Endothelial cell of umbilical vein (primary cell): ENCODE measurements at regions not wholly inside any gene's neighbourhood (a gene's known extent, or its start where the extent isn't known, plus 50 kb on each side); places are given as distances from the start of the nearest gene placed in this dataset.

Experiments
- BruUV-seq: library from RNA; stranded (reverse); fragments of 400-500 nt; replicated peaks from 2 replicates; lab custom pipeline; 2021; lab: Mats Ljungman, UMichigan
- CTCF ChIA-PET: fragments of 300-600, 350-600 bp; sonication (Branson Sonifier 250); formaldehyde crosslinking; loops from one replicate; lab custom pipeline; 2021; ENCODE audit warnings: antibody characterized with exemption, inconsistent platforms; lab: Charles Lee
- POLR2A ChIA-PET: fragments of 300-600, 350-600 bp; sonication (Branson Sonifier 250); formaldehyde crosslinking; loops from one replicate; lab custom pipeline; 2021; ENCODE audit warnings: antibody characterized with exemption, inconsistent platforms; lab: Charles Lee
- DNase-seq: peaks from one replicate; pipeline ENCODE4 v3.0.0-alpha.2; 2011; ENCODE audit warnings: low read depth, low spot score
- FAIRE-seq: peaks from 2 replicates; lab custom pipeline; 2011; peaks lifted over from hg19 to GRCh38; lab: Jason Lieb, UNC
- H2AFZ ChIP-seq: 2 replicates; pipeline ENCODE4 v1.6.0; 2012; ENCODE audit warnings: low read depth, low read length, control low read depth, inconsistent platforms
- H3K27ac ChIP-seq: 2 replicates; pipeline ENCODE4 v1.5.1; 2011; ENCODE audit warnings: low read depth, mild to moderate bottlenecking, control low read depth, low read length, moderate library complexity; ENCODE audit not compliant: insufficient read depth
- H3K27me3 ChIP-seq, 2 experiments: 2 replicates each; pipeline versions ENCODE4 v1.6.0 to v1.6.1; 2011; ENCODE audit warnings: low read length in 2 of 2, mixed read lengths in 1 of 2; ENCODE audit not compliant: control insufficient read depth in 2 of 2, insufficient read depth in 2 of 2
- H3K36me3 ChIP-seq, 2 experiments: 2 replicates in 1 of 2; 3 replicates in 1 of 2; pipeline ENCODE4 v1.5.1; 2011; ENCODE audit warnings: low read length in 2 of 2, mild to moderate bottlenecking in 1 of 2, moderate library complexity in 1 of 2; ENCODE audit not compliant: control insufficient read depth in 2 of 2, insufficient read depth in 2 of 2; ENCODE audit errors: extremely low read depth in 1 of 2
- H3K4me1 ChIP-seq: 3 replicates; pipeline ENCODE4 v1.5.1; 2011; ENCODE audit warnings: mild to moderate bottlenecking, low read length; ENCODE audit not compliant: control insufficient read depth, insufficient read depth; ENCODE audit errors: extremely low read depth
- H3K4me2 ChIP-seq: 2 replicates; pipeline ENCODE4 v1.6.1; 2011; ENCODE audit warnings: low read length, control low read depth, mixed read lengths; ENCODE audit not compliant: insufficient read depth
- H3K4me3 ChIP-seq, 3 experiments: fragments of 200-600 bp in 1 of 3; sonication (generic), shearing (Covaris generic) in 1 of 3; replicated peaks in 1 of 3; 2 replicates each; pipeline ENCODE4 v1.5.1; 2011 to 2016; ENCODE audit warnings: control low read depth in 3 of 3, low read length in 3 of 3, mild to moderate bottlenecking in 2 of 3, inconsistent platforms in 1 of 3, low read depth in 1 of 3, moderate library complexity in 1 of 3; ENCODE audit not compliant: insufficient read depth in 1 of 3
- H3K79me2 ChIP-seq: 2 replicates; pipeline ENCODE4 v1.6.0; 2012; ENCODE audit warnings: low read length, inconsistent platforms; ENCODE audit not compliant: control insufficient read depth, insufficient read depth
- H3K9ac ChIP-seq: replicated peaks from 2 replicates; pipeline ENCODE3; 2011; ENCODE audit warnings: low read length, control low read depth; ENCODE audit not compliant: insufficient read depth; ENCODE audit errors: extremely low read depth
- H3K9me1 ChIP-seq: replicated peaks from 3 replicates; pipeline ENCODE4 v1.6.0; 2011; ENCODE audit warnings: mild to moderate bottlenecking, low read length; ENCODE audit not compliant: control insufficient read depth, insufficient read depth; ENCODE audit errors: extremely low read depth
- H3K9me3 ChIP-seq: replicated peaks from 2 replicates; pipeline ENCODE4 v1.5.1; 2012; ENCODE audit warnings: low read length, inconsistent platforms; ENCODE audit not compliant: control insufficient read depth, insufficient read depth
- H4K20me1 ChIP-seq: replicated peaks from 2 replicates; pipeline ENCODE3; 2011; ENCODE audit warnings: mild to moderate bottlenecking, low read length; ENCODE audit not compliant: control insufficient read depth, insufficient read depth; ENCODE audit errors: extremely low read depth
- EZH2 ChIP-seq: IDR thresholded peaks from 2 replicates; pipeline ENCODE4 v1.6.1; 2012; ENCODE audit warnings: borderline replicate concordance, low read depth, mild to moderate bottlenecking, moderate library complexity, low read length, inconsistent platforms; ENCODE audit not compliant: severe bottlenecking
- FOS ChIP-seq: IDR thresholded peaks from 2 replicates; pipeline ENCODE4 v1.6.1; 2011; ENCODE audit warnings: mild to moderate bottlenecking, low read length, moderate library complexity, borderline replicate concordance; ENCODE audit not compliant: insufficient read depth
- GATA2 ChIP-seq: IDR thresholded peaks from 2 replicates; pipeline ENCODE4 v1.7.0; 2011; ENCODE audit warnings: low read depth, mild to moderate bottlenecking, moderate library complexity, mixed read lengths, low read length; ENCODE audit not compliant: insufficient read length, insufficient read depth
- JUN ChIP-seq: IDR thresholded peaks from 2 replicates; pipeline ENCODE4 v1.6.1; 2011; ENCODE audit warnings: borderline replicate concordance, low read depth; ENCODE audit not compliant: insufficient read length, insufficient read depth
- MYC ChIP-seq: IDR thresholded peaks from one replicate; pipeline ENCODE4 v1.6.1; 2011; ENCODE audit warnings: mild to moderate bottlenecking, low read depth, low read length
- POLR2A ChIP-seq: IDR thresholded peaks from 2 replicates; pipeline ENCODE4 v1.6.1; 2012; ENCODE audit warnings: low read depth, mild to moderate bottlenecking, control low read depth, low read length
- POLR2AphosphoS5 ChIP-seq: IDR thresholded peaks from 2 replicates; pipeline ENCODE4 v1.6.1; 2012; ENCODE audit warnings: low read depth, mild to moderate bottlenecking, control low read depth, low read length, moderate library complexity; ENCODE audit not compliant: insufficient read depth
- dilution Hi-C: fragments of 300-500 bp; cut with MboI; formaldehyde crosslinking; loops from one replicate; pipeline ENCODE4 v1.15.0; 2019; ENCODE audit warnings: low sequenced_read_pairs; ENCODE audit not compliant: extremely low pct_ligation_motif_present
- intact Hi-C: fragments of 100-400 bp; cut with micrococcal nuclease; formaldehyde crosslinking; loops from one replicate; pipeline ENCODE4 v1.10.0; 2022
- TF ChIP-seq, protein P1 (sequence below), 2 donors: IDR thresholded peaks; 1 replicate in 1 of 2; 2 replicates in 1 of 2; pipeline ENCODE4 v1.5.1; 2011; ENCODE audit warnings: low read length in 2 of 2, mild to moderate bottlenecking in 2 of 2, moderate library complexity in 2 of 2, control low read depth in 1 of 2, inconsistent platforms in 1 of 2, low read depth in 1 of 2; ENCODE audit not compliant: insufficient read depth in 1 of 2; ENCODE audit errors: extremely low read depth in 1 of 2
- TF ChIP-seq, protein P2 (sequence below): IDR thresholded peaks from 2 replicates; pipeline ENCODE4 v1.6.1; 2011; ENCODE audit not compliant: insufficient read depth, insufficient read length

DNA sequence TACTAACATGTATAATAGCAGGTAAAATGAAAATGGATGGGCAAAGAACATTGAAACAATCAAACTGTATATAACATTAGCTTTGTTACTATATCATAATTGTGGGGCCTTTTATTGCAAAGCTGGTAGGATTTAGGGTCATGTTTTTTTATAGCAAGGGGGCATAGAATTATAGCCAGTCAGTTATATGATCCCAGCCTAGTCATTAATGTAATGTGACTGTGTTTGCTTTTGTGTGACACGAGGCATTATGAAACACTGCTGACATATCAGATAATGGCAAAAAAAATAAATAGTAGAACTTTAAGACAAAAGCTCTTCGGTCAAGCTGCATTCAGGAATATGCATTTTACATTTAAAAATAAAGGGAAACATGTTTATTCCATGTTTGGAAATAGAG is 81.3 kb upstream of the ZNF281 start:
- DNase-seq, result no peak
- no peaks in the 10 kb centered on the region for H3K9me1 ChIP-seq
- no peak overlapping the region for H3K4me2 ChIP-seq
- no TSS peak for BruUV-seq
- H3K9me3 ChIP-seq, result no peaks in the 10 kb centered on the region
- POLR2A ChIA-PET, result no interaction called here
- no peak overlapping the region for H3K4me3 ChIP-seq
- H3K27me3 ChIP-seq, result peaks cover 2% of the 10 kb centered on the region in 2 experiments
- no peak for FAIRE-seq
- H2AFZ ChIP-seq, result no peak overlapping the region
- no peak overlapping the region for H3K27ac ChIP-seq
- H3K9ac ChIP-seq, result no peak overlapping the region
- H4K20me1 ChIP-seq, result no peaks in the 10 kb centered on the region
- peaks cover 3% of the 10 kb centered on the region for H3K4me1 ChIP-seq
- no peaks in the 10 kb centered on the region for H3K79me2 ChIP-seq
- no peak for TF ChIP-seq POLR2A
- intact Hi-C loops, result no loop called here
- no peaks in the 10 kb centered on the region for H3K36me3 ChIP-seq
- dilution Hi-C loops, result no loop called here
- CTCF ChIA-PET, result interaction anchor here (1.0 to 3.3 kb wide), 11 partner anchors 9 to 403 kb away, joined by 3 to 18 read pairs (median 3); no protein-coding TSS in a partner anchor

DNA sequence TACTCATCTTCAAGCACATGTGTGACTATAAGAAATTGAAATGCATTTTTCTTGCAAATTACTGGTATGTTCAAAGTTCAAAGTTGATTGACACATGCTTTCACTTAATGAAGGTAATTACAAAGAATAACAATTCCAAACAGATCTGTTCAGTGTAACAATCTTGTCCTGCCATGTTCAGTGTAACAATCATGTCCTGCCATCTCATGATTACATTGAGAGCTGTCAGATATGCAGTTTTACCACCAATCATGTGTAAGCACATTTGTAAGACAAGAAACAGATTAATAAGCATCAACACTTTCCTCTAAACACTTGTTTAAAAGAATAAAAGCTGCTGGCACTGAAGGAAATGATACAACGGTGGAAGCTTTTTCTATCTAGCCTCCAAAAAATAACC is 80.3 kb upstream of the ZNF281 start:
- Histone ChIP-seq H3K4me2 (no peak overlapping the region), H4K20me1 (no peaks in the 10 kb centered on the region), H3K9me1 (no peaks in the 10 kb centered on the region), H3K9ac (no peak overlapping the region), H3K9me3 (no peaks in the 10 kb centered on the region), H3K27me3 (peaks cover 2% of the 10 kb centered on the region in 2 experiments), H3K79me2 (no peaks in the 10 kb centered on the region), H2AFZ (no peak overlapping the region), H3K4me1 (peaks cover 3% of the 10 kb centered on the region), H3K27ac (no peak overlapping the region), H3K4me3 (no peak overlapping the region), H3K36me3 (no peaks in the 10 kb centered on the region)
- POLR2A ChIA-PET, result no interaction called here
- dilution Hi-C loops (no loop called here), intact Hi-C loops (no loop called here)
- CTCF ChIA-PET, result interaction anchor here (0.6 to 3.3 kb wide), 9 partner anchors 10 to 1846 kb away, joined by 3 to 18 read pairs (median 4); partner anchors contain the start of gene ZNF281
- TF ChIP-seq POLR2AphosphoS5 (no peak), EZH2 (no peak), FOS (no peak), GATA2 (no peak), POLR2A (no peak), MYC (no peak), JUN (no peak)
- TF ChIP-seq, protein P1, sequence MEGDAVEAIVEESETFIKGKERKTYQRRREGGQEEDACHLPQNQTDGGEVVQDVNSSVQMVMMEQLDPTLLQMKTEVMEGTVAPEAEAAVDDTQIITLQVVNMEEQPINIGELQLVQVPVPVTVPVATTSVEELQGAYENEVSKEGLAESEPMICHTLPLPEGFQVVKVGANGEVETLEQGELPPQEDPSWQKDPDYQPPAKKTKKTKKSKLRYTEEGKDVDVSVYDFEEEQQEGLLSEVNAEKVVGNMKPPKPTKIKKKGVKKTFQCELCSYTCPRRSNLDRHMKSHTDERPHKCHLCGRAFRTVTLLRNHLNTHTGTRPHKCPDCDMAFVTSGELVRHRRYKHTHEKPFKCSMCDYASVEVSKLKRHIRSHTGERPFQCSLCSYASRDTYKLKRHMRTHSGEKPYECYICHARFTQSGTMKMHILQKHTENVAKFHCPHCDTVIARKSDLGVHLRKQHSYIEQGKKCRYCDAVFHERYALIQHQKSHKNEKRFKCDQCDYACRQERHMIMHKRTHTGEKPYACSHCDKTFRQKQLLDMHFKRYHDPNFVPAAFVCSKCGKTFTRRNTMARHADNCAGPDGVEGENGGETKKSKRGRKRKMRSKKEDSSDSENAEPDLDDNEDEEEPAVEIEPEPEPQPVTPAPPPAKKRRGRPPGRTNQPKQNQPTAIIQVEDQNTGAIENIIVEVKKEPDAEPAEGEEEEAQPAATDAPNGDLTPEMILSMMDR (IDR thresholded peaks at IDR 0.05; ENCODE audit: extremely low read depth in 1 of 2, insufficient read depth in 1 of 2, low read depth in 1 of 2, low read length in 2 of 2), result no peak
- TF ChIP-seq, protein P2, sequence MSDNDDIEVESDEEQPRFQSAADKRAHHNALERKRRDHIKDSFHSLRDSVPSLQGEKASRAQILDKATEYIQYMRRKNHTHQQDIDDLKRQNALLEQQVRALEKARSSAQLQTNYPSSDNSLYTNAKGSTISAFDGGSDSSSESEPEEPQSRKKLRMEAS, result no peak
- DNase-seq, result no peak
- no TSS peak for BruUV-seq
- no peak for FAIRE-seq
